ENCODE measurements at regions not wholly inside any gene's neighbourhood (a gene's known extent, or its start where the extent isn't known, plus 50 kb on each side); places are given as distances from the start of the nearest gene placed in this dataset.

- TF ChIP-seq CTCF (conservative IDR thresholded peaks at IDR 0.05) (no peak), EZH2 (IDR thresholded peaks at IDR 0.05; ENCODE audit: low read depth) (no peak)
- Histone ChIP-seq H3K4me1 (replicated peaks; ENCODE audit: insufficient read depth) (no peaks in the 10 kb centered on the region), H3K9me2 (ENCODE audit: insufficient read depth) (no peaks in the 10 kb centered on the region), H3K4me3 (no peak overlapping the region), H3K36me3 (ENCODE audit: low read depth) (no peaks in the 10 kb centered on the region), H3F3A (ENCODE audit: insufficient read depth, low read depth) (no peaks in the 10 kb centered on the region), H3K27me3 (ENCODE audit: insufficient read depth, low read depth) (no peaks in the 10 kb centered on the region), H3K27ac (no peak overlapping the region), H3K9me3 (ENCODE audit: insufficient read depth, low read depth) (no peaks in the 10 kb centered on the region), H2AFZ (no peak overlapping the region), H3K79me2 (ENCODE audit: low read depth) (no peaks in the 10 kb centered on the region), H3K4me2 (no peak overlapping the region), H4K20me1 (ENCODE audit: insufficient read depth) (no peaks in the 10 kb centered on the region)
- BruUV-seq (replicated peaks), result no TSS peak
- no peak for DNase-seq
- ChIA-PET CTCF (no interaction called here), POLR2A (ENCODE audit: unreplicated experiment) (no interaction called here)
- intact Hi-C loops (cut with micrococcal nuclease; ENCODE audit: unreplicated experiment), result no loop called here
These were observed 1363.5 kb downstream of the AACS start for GRCh38 chr12:126428769-126429168.

DNA sequence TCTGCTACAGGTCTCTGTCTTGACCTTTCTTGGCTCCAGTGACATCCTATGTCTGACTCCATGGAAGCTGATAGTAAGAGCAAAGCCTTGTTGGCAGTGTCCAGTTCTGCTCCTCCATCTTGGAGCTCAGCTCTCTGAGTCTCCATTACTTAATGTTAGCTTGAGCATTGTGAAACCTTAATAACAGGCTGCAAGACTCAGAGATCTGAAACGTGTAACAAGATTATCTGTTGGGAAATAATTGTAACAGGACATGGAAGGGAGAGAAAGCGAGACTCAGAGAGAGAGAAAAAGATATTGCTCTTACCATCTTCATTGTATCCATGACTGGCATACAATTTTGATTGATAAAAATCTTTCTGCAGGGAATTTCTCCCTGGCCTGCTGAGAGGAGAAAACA lies 1365.7 kb downstream of the AACS start:
- no peaks in the 10 kb centered on the region for H4K20me1 ChIP-seq (ENCODE audit: insufficient read depth)
- no peaks in the 10 kb centered on the region for H3F3A ChIP-seq (ENCODE audit: insufficient read depth, low read depth)
- no TSS peak for BruUV-seq (replicated peaks)
- no peak overlapping the region for H2AFZ ChIP-seq
- TF ChIP-seq EZH2 (IDR thresholded peaks at IDR 0.05; ENCODE audit: low read depth), result no peak
- no peak for TF ChIP-seq CTCF (conservative IDR thresholded peaks at IDR 0.05)
- no peaks in the 10 kb centered on the region for H3K9me3 ChIP-seq (ENCODE audit: insufficient read depth, low read depth)
- no peak overlapping the region for H3K27ac ChIP-seq
- ChIA-PET POLR2A (ENCODE audit: unreplicated experiment) (no interaction called here), CTCF (no interaction called here)
- no peaks in the 10 kb centered on the region for H3K9me2 ChIP-seq (ENCODE audit: insufficient read depth)
- no peaks in the 10 kb centered on the region for H3K4me1 ChIP-seq (replicated peaks; ENCODE audit: insufficient read depth)
- no peaks in the 10 kb centered on the region for H3K79me2 ChIP-seq (ENCODE audit: low read depth)
- intact Hi-C loops (cut with micrococcal nuclease; ENCODE audit: unreplicated experiment), result no loop called here
- no peaks in the 10 kb centered on the region for H3K27me3 ChIP-seq (ENCODE audit: insufficient read depth, low read depth)
- DNase-seq, result no peak
- H3K4me3 ChIP-seq, result no peak overlapping the region
- no peak overlapping the region for H3K4me2 ChIP-seq
- H3K36me3 ChIP-seq (ENCODE audit: low read depth), result no peaks in the 10 kb centered on the region

GRCh38 chr12:126431767-126432166 lies 1366.5 kb downstream of the AACS start:
- Histone ChIP-seq H3K4me2 (no peak overlapping the region), H2AFZ (no peak overlapping the region), H3K27ac (no peak overlapping the region), H3K4me1 (replicated peaks; ENCODE audit: insufficient read depth) (no peaks in the 10 kb centered on the region), H3K9me2 (ENCODE audit: insufficient read depth) (no peaks in the 10 kb centered on the region), H3K9me3 (ENCODE audit: insufficient read depth, low read depth) (no peaks in the 10 kb centered on the region), H3K27me3 (ENCODE audit: insufficient read depth, low read depth) (no peaks in the 10 kb centered on the region), H3K4me3 (no peak overlapping the region), H4K20me1 (ENCODE audit: insufficient read depth) (no peaks in the 10 kb centered on the region), H3K36me3 (ENCODE audit: low read depth) (no peaks in the 10 kb centered on the region), H3K79me2 (ENCODE audit: low read depth) (no peaks in the 10 kb centered on the region), H3F3A (ENCODE audit: insufficient read depth, low read depth) (no peaks in the 10 kb centered on the region)
- TF ChIP-seq CTCF (conservative IDR thresholded peaks at IDR 0.05), result no peak
- TF ChIP-seq EZH2 (IDR thresholded peaks at IDR 0.05; ENCODE audit: low read depth), result no peak
- BruUV-seq (replicated peaks), result no TSS peak
- no peak for DNase-seq
- POLR2A ChIA-PET (ENCODE audit: unreplicated experiment), result no interaction called here
- CTCF ChIA-PET, result no interaction called here
- intact Hi-C loops (cut with micrococcal nuclease; ENCODE audit: unreplicated experiment), result no loop called here
